Vagina (tissue), 2 donors: ENCODE measurements at regions not wholly inside any gene's neighbourhood (a gene's known extent, or its start where the extent isn't known, plus 50 kb on each side); places are given as distances from the start of the nearest gene placed in this dataset.

Source experiments
- DNase-seq, 2 donors: peaks; one replicate each; pipeline ENCODE4 v3.0.0-alpha.2; 2017; ENCODE audit errors: extremely low spot score in 2 of 2
- H3K27ac ChIP-seq: fragments of 200-600 bp; sonication (generic); one replicate; pipeline ENCODE4 v1.5.1; 2019
- H3K27me3 ChIP-seq: fragments of 200-600 bp; sonication (generic); one replicate; pipeline ENCODE4 v1.5.1; 2019
- H3K36me3 ChIP-seq, 2 donors: fragments of 200-600 bp; sonication (generic); one replicate each; pipeline ENCODE4 v1.5.1; 2017 to 2019
- H3K4me1 ChIP-seq: fragments of 200-600 bp; sonication (generic); one replicate; pipeline ENCODE4 v1.5.1; 2019
- H3K4me3 ChIP-seq, 2 donors: fragments of 200-600 bp; sonication (generic); 1 replicate in 1 of 2; 2 replicates in 1 of 2; pipeline ENCODE4 v1.5.1; 2016 to 2019
- H3K9me3 ChIP-seq: fragments of 200-600 bp; sonication (generic); one replicate; pipeline ENCODE4 v1.5.1; 2019
- CTCF ChIP-seq, 3 experiments: fragments of 450-650 bp in 2 of 3; fragments of 200-600 bp in 1 of 3; sonication (generic) in 1 of 3; IDR thresholded peaks; one replicate each; pipeline ENCODE4 v1.5.1; 2017 to 2019; ENCODE audit warnings: antibody characterized with exemption in 3 of 3, mild to moderate bottlenecking in 2 of 3, moderate library complexity in 2 of 3
- POLR2A ChIP-seq, 2 donors: fragments of 450-650 bp; IDR thresholded peaks; one replicate each; pipeline ENCODE4 v1.6.1; 2017; ENCODE audit warnings: antibody characterized with exemption in 2 of 2, mild to moderate bottlenecking in 2 of 2, moderate library complexity in 2 of 2
- POLR2AphosphoS5 ChIP-seq, 2 donors: sonication (generic); formaldehyde crosslinking; IDR thresholded peaks; one replicate each; pipeline ENCODE4 v1.9.0; 2017; ENCODE audit warnings: antibody characterized with exemption in 2 of 2, mild to moderate bottlenecking in 2 of 2, low read depth in 1 of 2; ENCODE audit not compliant: insufficient read depth in 1 of 2
- intact Hi-C: fragments of 100-400 bp; cut with DNase I; formaldehyde crosslinking; loops from one replicate; pipeline ENCODE4 v1.15.1; 2023

- DNase-seq, result no peak
- TF ChIP-seq POLR2A (IDR thresholded peaks at IDR 0.05), result no peak
- no peak for TF ChIP-seq POLR2AphosphoS5 (IDR thresholded peaks at IDR 0.05; ENCODE audit: insufficient read depth in 1 of 2, low read depth in 1 of 2)
- no peak for TF ChIP-seq CTCF (IDR thresholded peaks at IDR 0.05)
- Histone ChIP-seq H3K36me3 (no peaks in the 10 kb centered on the region), H3K27me3 (no peaks in the 10 kb centered on the region), H3K27ac (no peak overlapping the region), H3K4me1 (no peaks in the 10 kb centered on the region), H3K9me3 (no peaks in the 10 kb centered on the region), H3K4me3 (no peak overlapping the region)
- intact Hi-C loops, result no loop called here
Observed at GRCh38 chr13:86684402-86684801, 885.2 kb upstream of the SLITRK6 start.

- no peaks in the 10 kb centered on the region for H3K4me1 ChIP-seq
- no peak overlapping the region for H3K4me3 ChIP-seq
- no peaks in the 10 kb centered on the region for H3K9me3 ChIP-seq
- no peaks in the 10 kb centered on the region for H3K27me3 ChIP-seq
- DNase-seq, result no peak
- TF ChIP-seq POLR2AphosphoS5 (IDR thresholded peaks at IDR 0.05; ENCODE audit: insufficient read depth in 1 of 2, low read depth in 1 of 2) (no peak), POLR2A (IDR thresholded peaks at IDR 0.05) (no peak), CTCF (IDR thresholded peaks at IDR 0.05) (no peak)
- H3K36me3 ChIP-seq, result no peaks in the 10 kb centered on the region
- intact Hi-C loops, result no loop called here
- H3K27ac ChIP-seq, result no peak overlapping the region
Observed at GRCh38 chr13:86689911-86690310, 890.7 kb upstream of the SLITRK6 start.

- TF ChIP-seq POLR2A (IDR thresholded peaks at IDR 0.05) (no peak), POLR2AphosphoS5 (IDR thresholded peaks at IDR 0.05; ENCODE audit: insufficient read depth in 1 of 2, low read depth in 1 of 2) (no peak), CTCF (IDR thresholded peaks at IDR 0.05) (no peak)
- H3K9me3 ChIP-seq, result no peaks in the 10 kb centered on the region
- intact Hi-C loops, result no loop called here
- no peaks in the 10 kb centered on the region for H3K36me3 ChIP-seq
- no peak for DNase-seq
- no peaks in the 10 kb centered on the region for H3K4me1 ChIP-seq
- no peak overlapping the region for H3K4me3 ChIP-seq
- H3K27me3 ChIP-seq, result no peaks in the 10 kb centered on the region
- no peak overlapping the region for H3K27ac ChIP-seq
Observed at GRCh38 chr13:86692291-86692690, 893.1 kb upstream of the SLITRK6 start.

GRCh38 chr13:86710013-86710412, 910.8 kb upstream of the SLITRK6 start:
- H3K27ac ChIP-seq, result no peak overlapping the region
- no peaks in the 10 kb centered on the region for H3K9me3 ChIP-seq
- no peak for DNase-seq
- intact Hi-C loops, result no loop called here
- H3K4me3 ChIP-seq, result no peak overlapping the region
- no peaks in the 10 kb centered on the region for H3K36me3 ChIP-seq
- TF ChIP-seq POLR2A (IDR thresholded peaks at IDR 0.05), result no peak
- H3K4me1 ChIP-seq, result no peaks in the 10 kb centered on the region
- no peaks in the 10 kb centered on the region for H3K27me3 ChIP-seq

- DNase-seq, result no peak
- Histone ChIP-seq H3K36me3 (no peaks in the 10 kb centered on the region), H3K9me3 (no peaks in the 10 kb centered on the region)
Observed at GRCh38 chr13:86710896-86711295, 911.7 kb upstream of the SLITRK6 start.

More at GRCh38 chr13:86710896-86711295, 911.7 kb upstream of the SLITRK6 start:
- Histone ChIP-seq H3K27me3 (no peaks in the 10 kb centered on the region), H3K4me3 (no peak overlapping the region), H3K27ac (no peak overlapping the region), H3K4me1 (no peaks in the 10 kb centered on the region)
- intact Hi-C loops, result no loop called here
- TF ChIP-seq POLR2A (IDR thresholded peaks at IDR 0.05) (no peak), CTCF (IDR thresholded peaks at IDR 0.05) (no peak), POLR2AphosphoS5 (IDR thresholded peaks at IDR 0.05; ENCODE audit: insufficient read depth in 1 of 2, low read depth in 1 of 2) (no peak)
